HCT116 (cell line): ENCODE measurements at regions not wholly inside any gene's neighbourhood (a gene's known extent, or its start where the extent isn't known, plus 50 kb on each side); places are given as distances from the start of the nearest gene placed in this dataset.

Source experiments
- ATAC-seq: fragments of 200-7000 bp; cut with Tn5 transposase; 2 replicates; pipeline ENCODE4 v1.9.1; 2020; ENCODE audit warnings: mild to moderate bottlenecking, moderate library complexity
- BruUV-seq: library from RNA; stranded (reverse); fragments of 400-500 nt; replicated peaks from 2 replicates; lab custom pipeline; 2021; lab: Mats Ljungman, UMichigan
- CTCF ChIA-PET: fragments of 300-600 bp; sonication (Branson Sonifier 250); formaldehyde crosslinking; loops from one replicate; lab custom pipeline; 2021; ENCODE audit warnings: antibody characterized with exemption; lab: Charles Lee
- POLR2A ChIA-PET: fragments of 300-600, 350-600 bp; sonication (Branson Sonifier 250); formaldehyde crosslinking; loops from one replicate; lab custom pipeline; 2021; ENCODE audit warnings: antibody characterized with exemption; lab: Charles Lee
- RAD21 ChIA-PET, 2 experiments: fragments of 300-600 bp; sonication (Branson Sonifier 250); formaldehyde crosslinking; loops; one replicate each; lab custom pipeline; 2023; ENCODE audit warnings: low total read pairs in 2 of 2; ENCODE audit not compliant: uncharacterized antibody in 2 of 2, unreplicated experiment in 2 of 2, low non-redundant PET in 1 of 2; lab: Charles Lee
- DNase-seq: peaks from one replicate; pipeline ENCODE4 v3.0.0-alpha.2; 2010; ENCODE audit warnings: low read depth, low spot score
- H2AFZ ChIP-seq: fragments of 200-600 bp; shearing (Covaris generic), sonication (generic); 2 replicates; pipeline ENCODE4 v1.6.1; 2017; ENCODE audit warnings: low read depth, mixed run types, mixed read lengths, antibody characterized with exemption, low read length; ENCODE audit not compliant: poor library complexity, severe bottlenecking
- H3K27ac ChIP-seq: 2 replicates; pipeline ENCODE4 v1.5.1; 2012; ENCODE audit warnings: low read depth, low read length
- H3K27me3 ChIP-seq: fragments of 200-600 bp; sonication (generic); 2 replicates; pipeline ENCODE4 v1.6.1; 2016; ENCODE audit warnings: mixed run types, low read length, mixed read lengths; ENCODE audit not compliant: insufficient read depth
- H3K36me3 ChIP-seq, 2 experiments: fragments of 200-500 bp in 1 of 2; fragments of 200-600 bp in 1 of 2; sonication (Bioruptor generic) in 1 of 2; sonication (generic) in 1 of 2; 2 replicates each; pipeline versions ENCODE4 v1.5.1 to v1.6.1; 2014 to 2016; ENCODE audit warnings: low read length in 2 of 2, inconsistent platforms in 1 of 2, mixed read lengths in 1 of 2, mixed run types in 1 of 2; ENCODE audit not compliant: insufficient read depth in 2 of 2, control insufficient read depth in 1 of 2
- H3K4me1 ChIP-seq, 2 experiments: fragments of 200-600 bp in 1 of 2; sonication (generic) in 1 of 2; 2 replicates each; pipeline versions ENCODE4 v1.5.1 to v1.6.1; 2012 to 2017; ENCODE audit warnings: low read length in 2 of 2, inconsistent platforms in 1 of 2, mild to moderate bottlenecking in 1 of 2, mixed read lengths in 1 of 2, mixed run types in 1 of 2, moderate library complexity in 1 of 2; ENCODE audit not compliant: insufficient read depth in 2 of 2, control insufficient read depth in 1 of 2
- H3K4me2 ChIP-seq: fragments of 200-600 bp; sonication (generic); 2 replicates; pipeline ENCODE4 v1.6.1; 2017; ENCODE audit warnings: mixed run types, low read length, mixed read lengths
- H3K4me3 ChIP-seq, 2 experiments: fragments of 200-600 bp in 1 of 2; sonication (generic) in 1 of 2; replicated peaks in 1 of 2; 2 replicates each; pipeline ENCODE4 v1.5.1; 2011 to 2016; ENCODE audit warnings: low read length in 2 of 2, control low read depth in 1 of 2, low read depth in 1 of 2, mild to moderate bottlenecking in 1 of 2, mixed read lengths in 1 of 2, mixed run types in 1 of 2
- H3K79me2 ChIP-seq: fragments of 200-600 bp; sonication (generic); 2 replicates; pipeline ENCODE4 v1.6.1; 2017; ENCODE audit warnings: mild to moderate bottlenecking, mixed run types, low read length, moderate library complexity, mixed read lengths; ENCODE audit not compliant: insufficient read depth
- H3K9ac ChIP-seq: fragments of 200-600 bp; sonication (generic); 2 replicates; pipeline ENCODE4 v1.6.1; 2016; ENCODE audit warnings: low read length, mixed read lengths
- H3K9me2 ChIP-seq: fragments of 200-600 bp; sonication (generic), shearing (Covaris generic); 2 replicates; pipeline ENCODE4 v1.6.1; 2017; ENCODE audit warnings: mixed run types, mild to moderate bottlenecking, moderate library complexity; ENCODE audit not compliant: insufficient read depth
- H3K9me3 ChIP-seq, 2 experiments: fragments of 200-500 bp in 1 of 2; fragments of 200-600 bp in 1 of 2; sonication (Bioruptor generic) in 1 of 2; sonication (generic) in 1 of 2; 2 replicates each; pipeline ENCODE4 v1.6.1; 2014 to 2017; ENCODE audit warnings: low read length in 2 of 2, mixed read lengths in 2 of 2, inconsistent platforms in 1 of 2, low read depth in 1 of 2, mild to moderate bottlenecking in 1 of 2, mixed run types in 1 of 2, moderate library complexity in 1 of 2; ENCODE audit not compliant: control insufficient read depth in 1 of 2, insufficient read depth in 1 of 2
- H4K20me1 ChIP-seq: fragments of 200-600 bp; sonication (generic), shearing (Covaris generic); 2 replicates; pipeline ENCODE4 v1.6.1; 2017; ENCODE audit warnings: mixed run types, mild to moderate bottlenecking, moderate library complexity; ENCODE audit not compliant: insufficient read depth
- CBX3 ChIP-seq: IDR thresholded peaks from 2 replicates; pipeline ENCODE4 v1.6.1; 2012; ENCODE audit warnings: low read depth
- EGR1 ChIP-seq: IDR thresholded peaks from 2 replicates; pipeline ENCODE4 v1.6.1; 2012; ENCODE audit warnings: low read depth
- ELF1 ChIP-seq: IDR thresholded peaks from 2 replicates; pipeline ENCODE4 v1.6.1; 2012; ENCODE audit warnings: low read depth, borderline replicate concordance
- JUND ChIP-seq: IDR thresholded peaks from 2 replicates; pipeline ENCODE4 v1.6.1; 2012
- REST ChIP-seq: IDR thresholded peaks from 2 replicates; pipeline ENCODE4 v1.6.1; 2012; ENCODE audit warnings: low read depth
- SIN3A ChIP-seq: IDR thresholded peaks from 2 replicates; pipeline ENCODE4 v1.6.1; 2012; ENCODE audit warnings: low read depth
- SP1 ChIP-seq: IDR thresholded peaks from 2 replicates; pipeline ENCODE4 v1.6.1; 2012; ENCODE audit warnings: low read depth
- SRF ChIP-seq: IDR thresholded peaks from 2 replicates; pipeline ENCODE4 v1.6.1; 2012; ENCODE audit warnings: low read depth
- TCF7L2 ChIP-seq: IDR thresholded peaks from 2 replicates; pipeline ENCODE4 v1.7.0; 2011; ENCODE audit warnings: borderline replicate concordance, inconsistent platforms; ENCODE audit not compliant: insufficient read depth, insufficient read length; ENCODE audit errors: extremely low read depth
- YY1 ChIP-seq: IDR thresholded peaks from 2 replicates; pipeline ENCODE4 v1.6.1; 2011; ENCODE audit warnings: low read length, low read depth, moderate library complexity, mild to moderate bottlenecking; ENCODE audit not compliant: insufficient replicate concordance; ENCODE audit errors: extremely low read depth
- ZBTB33 ChIP-seq: IDR thresholded peaks from 2 replicates; pipeline ENCODE4 v1.6.1; 2011; ENCODE audit warnings: mild to moderate bottlenecking, low read length, moderate library complexity; ENCODE audit not compliant: insufficient replicate concordance; ENCODE audit errors: extremely low read depth
- ZFX ChIP-seq: fragments of 450-650 bp; IDR thresholded peaks from 2 replicates; pipeline ENCODE4 v1.6.1; 2017
- intact Hi-C: fragments of 100-400 bp; cut with micrococcal nuclease; formaldehyde crosslinking; loops from 2 replicates; pipeline ENCODE4 v1.10.0; 2022
- TF ChIP-seq, protein P1 (sequence below): IDR thresholded peaks from 2 replicates; pipeline ENCODE4 v1.6.1; 2012
- TF ChIP-seq, protein P2 (sequence below): IDR thresholded peaks from 2 replicates; pipeline ENCODE4 v1.6.1; 2012

- H3K27ac ChIP-seq: no peak overlapping the region
- intact Hi-C loops: no loop called here
- ATAC-seq: no peak
- ChIA-PET POLR2A (no interaction called here), RAD21 (no interaction called here), CTCF (no interaction called here)
- H3K36me3 ChIP-seq: no peaks in the 10 kb centered on the region
- H4K20me1 ChIP-seq: no peaks in the 10 kb centered on the region
- no peak overlapping the region for H3K9ac ChIP-seq
- H3K79me2 ChIP-seq: no peaks in the 10 kb centered on the region
- H3K4me3 ChIP-seq: no peak overlapping the region
- H3K9me2 ChIP-seq: no peaks in the 10 kb centered on the region
- DNase-seq: no peak
- BruUV-seq: no TSS peak
- H3K4me1 ChIP-seq: no peaks in the 10 kb centered on the region
- no peaks in the 10 kb centered on the region for H3K27me3 ChIP-seq
- peaks cover 0 to 8% of the 10 kb centered on the region in 2 experiments; a peak in 2 of 4 replicates for H3K9me3 ChIP-seq
- no peak overlapping the region for H2AFZ ChIP-seq
- TF ChIP-seq ZFX (no peak), SP1 (no peak), TCF7L2 (no peak), CBX3 (no peak), YY1 (no peak), SRF (no peak), ZBTB33 (no peak), JUND (no peak), REST (no peak), ELF1 (no peak), EGR1 (no peak), SIN3A (no peak)
- TF ChIP-seq, protein P1, sequence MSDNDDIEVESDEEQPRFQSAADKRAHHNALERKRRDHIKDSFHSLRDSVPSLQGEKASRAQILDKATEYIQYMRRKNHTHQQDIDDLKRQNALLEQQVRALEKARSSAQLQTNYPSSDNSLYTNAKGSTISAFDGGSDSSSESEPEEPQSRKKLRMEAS: no peak
- TF ChIP-seq, protein P2, sequence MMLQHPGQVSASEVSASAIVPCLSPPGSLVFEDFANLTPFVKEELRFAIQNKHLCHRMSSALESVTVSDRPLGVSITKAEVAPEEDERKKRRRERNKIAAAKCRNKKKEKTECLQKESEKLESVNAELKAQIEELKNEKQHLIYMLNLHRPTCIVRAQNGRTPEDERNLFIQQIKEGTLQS: no peak
- H3K4me2 ChIP-seq: no peak overlapping the region
These were observed 545.6 kb upstream of the MAP3K7 start for GRCh38 chr6:91132461-91132860.
